Stimulated activated CD8-positive, alpha-beta memory T cell treated with anti-CD3 and anti-CD28 coated beads, Interleukin-7, amount 100 ng/mL, for 48 hours (primary cell): ENCODE measurements at regions not wholly inside any gene's neighbourhood (a gene's known extent, or its start where the extent isn't known, plus 50 kb on each side); places are given as distances from the start of the nearest gene placed in this dataset.

Experiments
- DNase-seq, 2 donors: peaks; one replicate each; pipeline ENCODE4 v3.0.0-alpha.2; 2020; ENCODE audit warnings: low read depth in 1 of 2; ENCODE audit errors: extremely low read depth in 1 of 2

DNA sequence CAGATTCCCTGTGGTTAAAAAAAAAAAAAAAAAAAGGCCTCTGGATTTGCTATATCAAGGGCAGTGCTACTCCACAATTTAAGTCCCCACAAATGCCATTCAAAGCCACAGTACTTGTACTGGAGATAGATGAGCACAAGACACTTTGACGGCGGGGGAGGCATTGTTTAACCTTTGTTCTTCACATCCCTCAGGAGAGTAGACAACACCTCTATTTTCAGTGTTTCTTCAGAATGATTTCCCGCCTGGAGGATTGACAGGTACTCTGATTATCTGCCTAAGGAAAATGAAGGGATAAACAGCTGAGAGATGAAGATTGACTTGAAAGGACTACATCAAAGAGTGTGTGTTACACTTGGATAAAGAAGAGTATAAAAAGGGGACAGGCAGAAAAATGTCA lies 58.7 kb downstream of the OTOL1 start:
- no peak for DNase-seq

DNA sequence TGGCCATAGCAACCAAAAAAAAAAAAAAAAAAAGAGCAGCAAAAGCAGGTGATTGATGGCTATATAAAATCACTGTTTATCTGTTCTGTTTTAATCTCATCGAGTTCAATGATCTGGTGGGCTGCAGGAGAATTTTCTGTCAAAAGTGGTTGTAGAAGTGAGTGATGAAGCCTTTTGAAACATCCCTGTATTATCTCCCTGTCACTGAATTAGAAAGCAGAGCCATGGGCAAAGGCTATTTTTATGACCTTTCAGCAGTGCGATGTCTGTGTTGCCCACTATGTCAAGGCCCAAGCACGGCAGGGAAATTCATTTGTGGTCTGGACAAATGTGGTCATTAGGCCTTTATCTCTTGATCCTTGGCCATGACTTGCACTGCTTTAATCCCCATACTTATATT lies 59.9 kb downstream of the OTOL1 start:
- DNase-seq: no peak

DNA sequence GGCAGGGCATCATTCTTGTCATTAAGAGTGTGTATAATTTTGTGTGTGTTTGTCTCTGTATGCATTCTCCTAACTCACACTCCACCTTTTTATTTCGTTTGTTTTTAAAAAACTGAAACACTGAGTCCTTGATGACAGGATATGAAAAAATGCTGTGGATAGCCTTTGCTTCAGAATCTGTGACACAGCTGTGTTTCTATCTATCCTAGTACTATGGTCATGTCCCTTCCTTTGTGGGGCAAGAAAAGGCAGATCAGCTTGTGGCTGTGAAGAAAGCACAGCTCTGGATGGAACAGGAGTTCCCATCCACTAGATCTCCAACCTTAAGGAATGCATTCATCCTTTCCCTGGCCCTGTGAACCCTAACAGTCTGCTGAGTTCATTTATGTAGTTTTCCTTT lies 60.3 kb downstream of the OTOL1 start:
- no peak for DNase-seq

DNA sequence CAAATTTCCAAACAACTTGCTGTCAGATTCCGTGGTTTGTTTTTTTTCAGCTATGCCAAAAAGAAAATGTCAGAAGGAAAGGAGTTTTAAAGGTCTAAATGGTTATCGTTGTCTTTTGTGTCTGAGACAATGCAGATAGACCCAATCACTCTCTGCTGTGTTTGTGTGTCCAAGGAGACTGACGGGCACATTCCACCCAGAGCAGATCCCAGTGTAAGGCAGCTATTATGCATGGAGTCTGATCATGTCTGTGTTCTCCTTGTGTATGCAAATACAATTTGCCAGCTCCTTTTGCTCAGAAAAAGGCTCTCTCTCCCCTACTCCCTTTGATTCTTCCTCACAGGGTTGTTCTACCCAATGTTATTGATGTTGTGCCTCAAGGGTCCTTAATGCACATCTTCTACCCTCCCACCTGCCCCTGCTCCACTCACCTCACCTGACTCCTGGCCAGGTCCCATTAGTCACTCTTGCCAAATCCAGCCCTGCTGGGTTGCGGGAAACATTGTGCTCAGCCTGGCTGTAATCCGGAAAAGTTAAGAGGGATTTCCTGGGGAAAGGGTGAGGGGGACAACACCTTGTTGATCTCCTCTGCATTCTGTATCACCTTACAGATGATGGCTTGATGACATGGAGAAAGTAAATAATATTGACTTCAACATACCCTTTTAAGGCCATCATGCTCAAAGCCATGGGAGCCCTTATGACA lies 61.0 kb downstream of the OTOL1 start:
- no peak for DNase-seq

DNA sequence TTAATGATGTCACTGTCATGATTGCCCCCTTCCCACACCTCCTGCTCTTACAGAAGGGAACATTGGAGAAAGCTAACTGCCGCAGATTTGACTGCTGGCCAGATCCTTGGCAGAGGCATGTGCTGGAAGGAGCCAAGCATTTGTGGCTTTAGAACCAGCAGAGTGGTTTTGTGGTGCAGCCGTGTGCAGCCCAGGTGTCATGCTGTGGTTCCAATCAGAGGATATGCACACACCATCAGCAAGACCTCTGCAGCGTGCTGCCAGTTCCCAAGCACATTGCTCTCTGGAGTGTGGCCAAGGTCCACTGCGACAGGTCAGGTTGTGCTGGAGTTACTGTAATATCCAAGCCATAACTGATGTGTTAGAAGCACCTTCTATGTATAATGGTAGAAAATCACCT lies 61.6 kb downstream of the OTOL1 start:
- DNase-seq: no peak

DNA sequence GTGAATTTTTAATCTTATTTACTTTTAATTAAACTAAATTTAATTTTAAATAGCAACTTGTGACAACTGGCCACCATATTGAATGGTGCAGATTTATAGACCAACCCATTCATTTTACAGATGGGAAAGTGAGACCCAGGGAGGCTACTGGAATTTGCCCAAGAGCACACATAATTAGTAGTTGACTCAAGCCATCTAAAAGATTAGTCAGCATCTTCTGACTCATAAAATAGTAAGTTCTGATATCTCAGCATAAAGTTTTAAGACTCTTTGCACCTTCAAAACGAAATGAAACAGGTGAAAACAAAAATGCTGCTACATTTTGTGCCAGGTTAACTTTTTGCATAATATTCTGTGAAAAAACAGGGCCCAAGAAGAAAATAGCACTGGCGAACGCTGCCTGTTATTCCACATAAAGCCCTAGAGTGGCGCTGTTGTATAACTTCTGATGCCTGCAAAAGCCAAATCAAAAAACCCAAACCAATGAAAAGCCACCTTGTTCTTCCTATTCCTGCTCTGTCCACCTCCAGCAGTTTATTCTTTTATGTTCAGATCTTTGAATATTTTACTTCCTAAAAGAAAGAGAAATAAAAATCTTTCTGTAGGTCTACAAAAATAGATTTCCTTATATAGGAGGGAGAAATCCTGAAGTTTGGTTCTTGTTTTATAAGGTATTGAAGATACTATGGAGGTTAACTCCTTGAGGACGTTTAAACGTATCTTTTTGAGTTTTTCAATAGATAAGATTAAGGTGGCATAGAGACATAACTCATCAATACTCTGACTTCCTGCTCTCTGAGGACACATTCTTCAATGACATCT lies 62.8 kb downstream of the OTOL1 start:
- DNase-seq: no peak

DNA sequence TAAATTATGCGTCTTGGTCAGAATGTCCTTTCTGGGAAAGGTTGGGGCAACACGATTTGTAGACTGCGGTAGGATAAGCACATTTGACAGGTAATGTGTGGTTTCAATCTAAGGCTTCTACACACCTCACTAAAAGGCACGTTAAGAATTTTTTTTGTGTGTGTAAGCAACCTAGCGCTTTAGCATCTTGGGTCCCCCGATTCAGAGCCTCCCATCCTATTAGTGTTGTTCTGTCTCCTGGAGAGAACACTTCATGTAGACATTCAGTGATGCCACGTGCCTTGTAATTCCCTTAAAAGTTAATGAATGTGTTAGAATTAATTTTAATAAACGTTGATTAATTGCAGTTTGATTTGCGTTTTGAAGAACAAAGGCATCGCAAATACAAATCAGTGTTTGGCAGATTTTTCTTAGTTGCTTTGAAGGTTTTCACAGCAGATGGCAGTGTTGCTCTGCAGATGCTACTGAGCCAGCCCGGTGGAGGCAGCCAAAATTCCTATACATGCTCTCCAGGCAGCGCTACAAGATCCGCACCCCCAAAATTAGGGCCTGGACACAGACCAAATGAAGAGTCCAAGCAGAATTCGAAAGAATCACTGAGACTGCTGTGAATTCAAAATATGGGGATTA lies 63.5 kb downstream of the OTOL1 start:
- DNase-seq: no peak

DNA sequence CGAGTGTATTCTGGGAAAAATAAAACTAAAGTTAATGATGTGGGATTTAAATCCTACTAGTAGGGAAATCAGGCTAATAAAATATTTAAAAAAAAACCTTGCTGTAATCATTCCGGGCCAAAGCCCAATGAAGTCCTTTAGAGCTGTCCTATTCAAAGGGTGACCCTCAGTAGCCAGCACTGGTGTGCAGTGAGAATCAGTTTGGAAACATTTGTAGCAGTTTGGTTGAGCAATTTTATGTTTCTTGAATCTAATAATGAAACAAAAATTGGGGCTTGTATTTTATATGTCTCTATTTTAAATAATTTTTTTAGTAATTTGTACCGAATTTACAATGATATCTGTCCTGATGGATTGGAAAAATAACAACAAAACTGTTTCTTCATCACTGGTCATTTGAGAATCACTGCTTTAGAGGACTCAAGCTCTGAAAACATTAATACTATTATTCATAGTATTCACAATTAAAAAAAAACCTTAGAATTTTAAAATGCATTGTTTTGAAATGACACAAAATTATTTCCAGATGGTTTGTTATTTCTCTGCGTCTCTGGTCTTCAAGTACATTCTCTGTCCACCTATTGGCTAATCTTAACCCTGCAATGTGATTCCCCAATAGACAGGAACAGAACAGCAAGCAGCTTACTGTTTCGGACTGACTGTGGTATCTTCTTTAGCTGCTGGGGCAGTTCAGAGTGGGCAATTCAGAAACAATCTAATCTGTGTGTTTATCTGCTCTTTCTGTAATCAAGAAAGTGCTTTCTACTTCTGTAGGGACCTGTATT lies 71.2 kb downstream of the OTOL1 start:
- no peak for DNase-seq

DNA sequence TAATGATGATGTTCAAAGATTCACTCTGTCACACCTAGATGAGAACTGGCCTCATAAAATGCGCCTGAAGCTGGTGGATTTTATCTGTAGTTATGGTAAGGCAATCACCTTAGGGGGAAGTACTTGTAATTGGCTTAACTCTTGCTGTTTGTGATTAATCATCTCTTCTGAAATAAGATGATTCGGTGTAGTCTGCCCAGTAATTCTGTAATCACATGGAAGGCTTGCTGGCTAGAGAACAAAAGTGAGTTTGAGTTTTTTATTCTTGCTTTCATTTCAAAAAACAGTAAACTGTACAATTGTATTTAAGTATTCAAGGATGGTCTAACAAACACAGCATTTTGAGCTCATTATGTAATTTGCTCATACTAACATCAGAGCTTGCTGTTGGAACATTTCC lies 72.1 kb downstream of the OTOL1 start:
- DNase-seq: no peak

DNA sequence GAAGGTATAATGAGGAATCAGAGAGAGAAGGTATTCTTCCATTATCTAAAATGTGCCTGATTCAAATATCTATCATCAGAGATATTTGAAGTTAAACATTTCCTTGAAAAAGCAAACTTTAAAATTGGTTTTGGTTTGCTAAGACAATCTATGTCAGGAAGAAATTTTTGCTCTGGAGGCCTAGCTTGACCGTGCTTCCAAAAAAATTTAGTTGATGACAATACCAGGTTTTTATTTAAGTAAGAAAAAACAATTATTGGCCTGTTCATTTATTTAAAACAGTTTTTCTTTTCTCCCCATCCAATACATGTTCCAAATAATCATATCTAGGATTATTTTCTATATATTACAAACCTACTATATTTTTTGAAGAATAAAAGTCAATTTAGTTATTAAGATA lies 75.3 kb downstream of the OTOL1 start:
- no peak for DNase-seq

DNA sequence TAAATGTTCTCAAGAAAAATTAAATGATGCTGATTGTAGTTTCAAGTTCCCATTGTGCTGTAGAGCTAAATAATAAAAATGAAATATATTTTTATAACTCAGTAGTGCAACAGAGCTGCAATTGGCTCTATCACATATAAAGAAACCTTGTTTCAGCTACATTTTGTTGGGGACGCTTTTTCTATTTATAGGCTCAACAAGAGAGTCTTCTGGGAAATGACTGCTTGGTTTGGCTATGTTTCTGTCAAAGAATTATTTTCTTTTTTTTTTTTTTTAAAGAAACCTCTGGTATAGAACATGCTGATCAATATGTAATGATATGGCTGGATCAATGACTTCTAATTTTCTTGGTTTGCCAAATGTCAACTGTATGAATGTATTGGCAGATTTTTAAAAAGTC lies 76.5 kb downstream of the OTOL1 start:
- no peak for DNase-seq

DNA sequence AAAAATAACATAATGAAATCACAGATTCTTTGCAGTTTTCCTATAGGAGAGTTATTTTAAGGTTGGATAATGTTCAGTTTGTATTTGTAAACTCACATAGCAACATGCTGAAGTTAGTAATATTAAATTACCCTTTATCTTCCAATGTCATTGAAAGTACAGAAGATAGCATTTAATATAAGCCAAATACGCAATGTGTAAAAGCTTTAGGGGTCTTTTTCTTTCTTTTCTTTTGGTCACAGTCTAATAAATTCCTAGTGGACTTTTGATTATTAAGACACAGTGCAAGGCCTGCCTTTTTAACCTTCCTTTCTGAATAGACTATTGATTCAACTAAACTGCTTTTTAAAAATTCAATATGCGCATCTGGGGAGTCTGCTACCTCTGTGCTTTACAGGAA lies 79.3 kb downstream of the OTOL1 start:
- DNase-seq: no peak

DNA sequence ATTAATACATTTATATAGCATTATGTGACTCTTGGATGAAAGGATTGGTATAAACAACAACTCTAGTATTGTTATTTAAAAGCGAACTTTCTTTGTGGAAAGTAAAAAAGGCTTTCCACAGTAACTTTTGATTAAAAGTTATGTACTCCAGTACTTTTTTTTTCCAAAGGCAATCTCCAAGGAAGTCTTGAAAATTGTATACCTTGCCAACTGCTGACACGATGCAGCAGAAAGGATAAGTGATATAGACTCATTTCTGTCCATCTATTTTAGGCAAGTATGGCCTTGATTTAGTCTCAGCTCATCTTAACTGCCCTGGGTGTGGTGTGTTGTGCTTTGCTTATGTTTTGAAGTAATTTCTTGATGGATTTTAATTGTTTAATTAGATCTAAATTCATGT lies 79.7 kb downstream of the OTOL1 start:
- no peak for DNase-seq

DNA sequence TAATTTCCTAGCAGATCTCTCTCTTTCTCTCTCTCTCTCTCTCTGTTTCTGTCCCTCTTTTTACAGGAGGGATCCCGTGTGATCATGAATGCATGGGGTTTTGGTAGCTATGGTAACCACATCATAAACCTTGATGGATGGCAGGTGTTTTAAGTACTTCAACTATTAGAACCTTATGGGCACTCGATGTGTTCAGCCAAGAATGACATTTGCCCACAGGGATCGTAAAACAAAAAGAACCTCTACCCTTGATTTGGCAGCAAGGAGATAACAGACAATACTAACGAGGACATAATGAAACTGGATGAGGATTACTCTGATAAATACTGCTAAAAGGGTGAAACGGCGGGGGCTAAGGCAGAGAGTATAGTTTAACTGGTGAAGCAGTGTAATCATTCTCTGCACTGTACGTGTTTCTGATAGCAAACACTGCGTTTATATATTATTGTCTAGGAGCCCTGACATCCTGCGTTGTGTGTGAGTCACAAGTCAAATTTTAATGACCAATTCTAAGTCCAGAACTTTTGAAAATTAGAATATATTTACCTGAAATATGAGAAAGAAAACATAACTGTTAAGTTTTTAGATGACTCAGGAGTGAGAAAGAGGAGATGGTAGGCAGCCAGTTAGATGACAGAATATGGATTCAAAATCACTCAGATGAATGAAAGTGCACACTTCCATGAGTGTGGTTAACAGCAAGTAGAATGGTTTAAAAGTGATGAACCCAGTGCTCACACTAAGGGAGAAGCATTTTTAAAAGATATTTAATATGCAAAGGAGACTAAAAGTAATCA lies 80.3 kb downstream of the OTOL1 start:
- no peak for DNase-seq

DNA sequence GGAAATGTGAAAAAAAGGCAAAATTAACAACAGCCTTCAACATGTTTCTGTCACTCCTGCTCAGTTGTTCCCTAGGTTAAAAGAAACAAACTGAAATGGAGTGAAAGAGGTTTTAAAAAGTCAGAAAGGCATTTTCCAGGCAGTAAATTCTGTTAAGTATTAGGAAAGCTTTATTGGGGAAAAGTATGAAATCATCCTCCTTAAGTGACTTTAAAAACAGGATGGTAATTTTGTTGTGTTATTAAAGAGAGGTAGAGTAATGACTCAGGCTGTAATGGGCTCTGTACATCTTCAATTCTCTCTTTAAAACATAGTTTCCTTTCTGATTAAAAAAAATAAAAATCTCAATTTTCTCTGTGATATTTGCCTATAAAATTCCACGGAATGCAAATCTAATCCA lies 81.1 kb downstream of the OTOL1 start:
- no peak for DNase-seq

DNA sequence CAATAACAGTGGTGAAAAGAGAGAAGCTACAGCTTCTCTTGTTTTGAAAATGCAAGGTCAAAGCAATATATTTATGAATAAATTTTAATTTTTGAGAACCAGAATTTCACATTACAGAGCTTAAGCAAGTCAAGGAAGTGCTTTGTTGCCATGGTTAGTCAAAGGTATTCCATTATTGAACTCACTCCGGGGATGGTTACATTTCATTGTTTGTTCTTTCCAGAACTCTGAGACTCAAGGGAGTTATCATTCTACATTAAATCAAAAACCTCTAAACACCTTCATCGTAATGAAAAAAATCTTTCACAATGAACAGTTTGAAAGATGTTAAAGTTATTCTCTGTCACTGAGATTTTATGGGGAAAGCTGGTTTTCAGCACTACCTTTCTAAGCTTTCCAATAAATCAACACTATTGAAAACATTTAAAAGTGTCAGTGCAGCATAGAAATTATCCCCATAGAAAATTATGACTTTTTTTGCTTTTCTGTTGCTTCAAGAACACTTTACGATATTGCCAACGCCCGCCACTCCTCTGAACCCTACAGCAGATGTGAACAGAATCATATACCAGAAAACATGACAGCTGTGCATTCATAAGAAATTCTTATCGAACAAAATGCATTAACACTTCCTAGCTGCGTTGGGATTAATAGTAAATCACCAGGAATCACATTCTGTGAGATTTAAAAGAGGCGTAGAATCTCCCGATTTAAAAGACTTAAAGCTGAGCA lies 83.0 kb downstream of the OTOL1 start:
- no peak for DNase-seq

DNA sequence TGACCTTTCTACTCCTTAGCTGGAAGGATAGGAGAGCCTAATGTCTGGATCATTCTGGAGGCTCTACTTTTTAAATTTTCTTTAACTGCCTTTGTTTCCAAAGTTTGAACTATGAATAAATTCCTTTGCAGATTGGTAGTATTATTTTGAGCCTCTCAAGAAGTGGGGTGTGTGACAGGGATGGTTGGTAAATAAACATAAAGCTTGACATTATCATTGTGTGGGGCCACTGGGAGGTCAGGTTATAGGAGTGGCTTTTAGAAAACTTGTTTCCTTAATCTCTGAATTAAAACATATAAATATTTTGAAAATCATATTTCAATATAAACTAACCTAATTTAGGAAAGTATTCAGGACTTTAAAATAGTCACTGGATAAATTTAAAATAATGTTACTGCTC lies 89.3 kb downstream of the OTOL1 start:
- DNase-seq: no peak

DNA sequence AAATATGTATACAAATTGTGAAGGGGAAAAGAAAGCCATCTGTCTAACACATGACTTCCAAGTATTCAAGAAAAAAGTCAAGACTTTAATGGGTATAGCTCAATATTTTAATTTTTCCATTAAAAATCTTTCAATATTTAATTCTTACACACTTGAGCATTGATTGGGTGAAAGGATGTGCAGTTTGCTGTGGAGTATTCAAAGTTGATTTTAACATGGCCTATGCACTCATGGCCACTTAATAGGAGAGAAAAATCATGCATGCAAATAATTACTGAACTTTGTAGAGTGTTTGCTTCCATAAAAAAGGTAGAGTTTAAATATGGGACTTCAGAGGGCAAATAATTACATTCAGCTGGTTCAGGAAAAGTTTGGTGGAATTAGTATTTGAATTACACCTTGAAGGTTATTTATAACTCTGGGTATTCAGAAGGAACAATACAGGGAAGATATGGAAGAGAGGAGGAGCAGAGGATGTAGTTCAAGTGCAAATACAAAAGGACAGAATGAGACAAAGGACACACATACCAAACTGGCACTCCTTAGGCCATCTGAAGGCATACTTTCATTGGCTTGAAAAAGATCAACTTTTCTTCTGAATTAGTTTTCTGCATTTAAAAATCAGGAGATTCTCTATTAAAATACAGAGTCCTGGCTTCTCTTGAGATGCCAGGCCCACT lies 90.1 kb downstream of the OTOL1 start:
- no peak for DNase-seq

DNA sequence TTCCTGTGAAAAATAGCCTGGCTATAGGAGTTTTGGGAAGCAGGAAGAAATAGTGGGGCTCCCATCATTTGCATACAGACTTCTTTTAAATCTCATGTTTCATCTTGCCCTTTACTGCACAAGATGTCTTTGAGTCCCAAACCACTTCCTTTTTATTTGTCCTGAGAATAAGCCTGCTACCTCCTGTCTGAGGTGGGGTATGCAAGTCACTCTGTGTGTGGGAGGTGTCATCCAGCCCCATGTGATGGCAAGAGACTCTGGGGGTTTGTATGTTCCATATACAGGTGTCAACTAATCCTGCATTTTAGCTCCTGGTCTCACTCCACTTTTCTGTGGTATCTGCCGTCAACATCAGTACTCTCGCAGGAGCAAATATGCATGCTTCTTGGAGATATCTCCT lies 102.0 kb downstream of the OTOL1 start:
- DNase-seq: no peak
